K562 (cell line): ENCODE measurements at regions not wholly inside any gene's neighbourhood (a gene's known extent, or its start where the extent isn't known, plus 50 kb on each side); places are given as distances from the start of the nearest gene placed in this dataset.

Experiments used
- ATAC-seq: fragments of 200-7000 bp; cut with Tn5 transposase; 3 replicates; pipeline ENCODE4 v1.9.1; 2020; ENCODE audit warnings: moderate library complexity
- BruUV-seq: library from RNA; stranded (reverse); fragments of 400-500 nt; replicated peaks from 2 replicates; lab custom pipeline; 2021; lab: Mats Ljungman, UMichigan
- CTCF ChIA-PET: fragments of 300-600 bp; formaldehyde crosslinking; extraction: SDS; loops from one replicate; lab custom pipeline; 2021; ENCODE audit warnings: low intra/inter-chr PET ratio; lab: Yijun Ruan, JAX
- POLR2A ChIA-PET: fragments of 300-600, 350-650 bp; sonication (Branson Sonifier 250); formaldehyde crosslinking; extraction: SDS; loops from one replicate; lab custom pipeline; 2021; ENCODE audit warnings: antibody characterized with exemption, inconsistent platforms; lab: Yijun Ruan, JAX
- DNase-seq, 4 experiments: peaks; one replicate each; pipeline versions ENCODE4 v3.0.0 to v3.0.0-alpha.2; 2011 to 2018; ENCODE audit warnings: low spot score in 3 of 4, mixed read lengths in 3 of 4; ENCODE audit errors: extremely low read depth in 1 of 4
- FAIRE-seq: peaks from 2 replicates; lab custom pipeline; 2011; peaks lifted over from hg19 to GRCh38; lab: Jason Lieb, UNC
- H2AFZ ChIP-seq: 2 replicates; pipeline ENCODE4 v1.6.0; 2011; ENCODE audit warnings: low read depth, low read length, control low read depth, inconsistent platforms
- H3K27ac ChIP-seq: fragments of 200-600 bp; 3 replicates; pipeline ENCODE4 v1.8.0; 2011; ENCODE audit warnings: low read depth, mild to moderate bottlenecking, control low read depth, inconsistent platforms, low read length, moderate library complexity, mixed read lengths; ENCODE audit errors: extremely low read depth
- H3K27me3 ChIP-seq, 2 experiments: fragments of 300-600 bp in 1 of 2; 2 replicates in 1 of 2; 3 replicates in 1 of 2; pipeline versions ENCODE4 v1.6.0 to v1.8.0; 2011; ENCODE audit warnings: inconsistent platforms in 2 of 2, low read length in 2 of 2, mild to moderate bottlenecking in 1 of 2, mixed read lengths in 1 of 2, moderate library complexity in 1 of 2; ENCODE audit not compliant: control insufficient read depth in 2 of 2, insufficient read depth in 2 of 2
- H3K36me3 ChIP-seq: fragments of 300-600 bp; 3 replicates; pipeline ENCODE4 v1.8.0; 2011; ENCODE audit warnings: mild to moderate bottlenecking, low read length, inconsistent platforms; ENCODE audit not compliant: control insufficient read depth, insufficient read depth
- H3K4me1 ChIP-seq, 2 experiments: fragments of 200-600 bp in 1 of 2; replicated peaks in 1 of 2; 2 replicates in 1 of 2; 3 replicates in 1 of 2; pipeline versions ENCODE4 v1.5.1 to v1.8.0; 2011; ENCODE audit warnings: inconsistent platforms in 2 of 2, low read length in 2 of 2, mild to moderate bottlenecking in 1 of 2, mixed read lengths in 1 of 2, moderate library complexity in 1 of 2; ENCODE audit not compliant: control insufficient read depth in 2 of 2, insufficient read depth in 2 of 2
- H3K4me2 ChIP-seq: 2 replicates; pipeline ENCODE4 v1.6.1; 2011; ENCODE audit warnings: low read length, control low read depth, inconsistent platforms, mixed read lengths; ENCODE audit not compliant: insufficient read depth
- H3K4me3 ChIP-seq: fragments of 200-600 bp; sonication (generic), shearing (Covaris generic); 2 replicates; pipeline ENCODE4 v1.5.1; 2016; ENCODE audit warnings: control low read depth, inconsistent platforms
- H3K79me2 ChIP-seq: fragments of 200-600 bp; 3 replicates; pipeline ENCODE4 v1.8.0; 2011; ENCODE audit warnings: low read length, inconsistent platforms; ENCODE audit not compliant: control insufficient read depth, insufficient read depth
- H3K9ac ChIP-seq, 2 experiments: 2 replicates each; pipeline versions ENCODE4 v1.6.0 to v1.6.1; 2011; ENCODE audit warnings: low read depth in 2 of 2, low read length in 2 of 2, control low read depth in 1 of 2, inconsistent platforms in 1 of 2, mild to moderate bottlenecking in 1 of 2, mixed read lengths in 1 of 2; ENCODE audit not compliant: insufficient read depth in 1 of 2
- H3K9me1 ChIP-seq: one replicate; pipeline ENCODE4 v1.6.0; 2011; ENCODE audit warnings: inconsistent platforms, mild to moderate bottlenecking, low read length, moderate library complexity; ENCODE audit not compliant: control insufficient read depth, insufficient read depth
- H3K9me3 ChIP-seq: replicated peaks from 2 replicates; pipeline ENCODE4 v1.5.1; 2011; ENCODE audit warnings: low read depth, low read length, inconsistent platforms; ENCODE audit not compliant: control insufficient read depth, insufficient read depth
- H4K20me1 ChIP-seq: replicated peaks from 2 replicates; pipeline ENCODE4 v1.6.1; 2011; ENCODE audit warnings: low read length, inconsistent platforms, mixed read lengths; ENCODE audit not compliant: control insufficient read depth, insufficient read depth
- ADNP ChIP-seq: fragments of 200-800 bp; sonication (Bioruptor generic); IDR thresholded peaks from 2 replicates; pipeline ENCODE4 v1.6.1; 2016; ENCODE audit warnings: missing genetic modification characterization, missing compliant biosample characterization
- DACH1 ChIP-seq: fragments of 450-650 bp; IDR thresholded peaks from 2 replicates; pipeline ENCODE4 v1.6.1; 2018; ENCODE audit not compliant: partially characterized antibody
- ETV6 ChIP-seq, 3 experiments: fragments of 150-350 bp in 1 of 3; sonication (generic) in 1 of 3; formaldehyde crosslinking in 1 of 3; IDR thresholded peaks; 2 replicates each; pipeline versions ENCODE4 v1.6.1 to v1.8.0; 2014 to 2022; ENCODE audit warnings: borderline replicate concordance in 2 of 3, low read depth in 2 of 3, antibody characterized with exemption in 1 of 3, low read length in 1 of 3, mild to moderate bottlenecking in 1 of 3, missing genetic modification reagents in 1 of 3
- FOXA1 ChIP-seq: fragments of 450-650 bp; IDR thresholded peaks from 2 replicates; pipeline ENCODE4 v1.6.1; 2016; ENCODE audit warnings: mild to moderate bottlenecking, borderline replicate concordance
- GMEB1 ChIP-seq: fragments of 250-450 bp; sonication (Bioruptor Pico); IDR thresholded peaks from 2 replicates; pipeline ENCODE4 v1.4.0; 2020; ENCODE audit warnings: mild to moderate bottlenecking
- MAZ ChIP-seq, 2 experiments: fragments of 450-650 bp in 1 of 2; sonication (generic) in 1 of 2; formaldehyde crosslinking; IDR thresholded peaks in 1 of 2; conservative IDR thresholded peaks in 1 of 2; 2 replicates each; pipeline versions ENCODE4 v1.4.0 to v1.5.0; 2020; ENCODE audit warnings: mild to moderate bottlenecking in 1 of 2, missing genetic modification reagents in 1 of 2
- MTA1 ChIP-seq: fragments of 450-650 bp; IDR thresholded peaks from 2 replicates; pipeline ENCODE4 v1.6.1; 2017; ENCODE audit warnings: borderline replicate concordance
- OTX1 ChIP-seq: fragments of 450-650 bp; formaldehyde crosslinking; IDR thresholded peaks from 2 replicates; pipeline ENCODE4 v1.4.0; 2022; ENCODE audit warnings: mild to moderate bottlenecking
- PHF20 ChIP-seq: fragments of 450-650 bp; IDR thresholded peaks from 2 replicates; pipeline ENCODE4 v1.6.1; 2018; ENCODE audit not compliant: partially characterized antibody
- RFX7 ChIP-seq: fragments of 250-450 bp; sonication (Bioruptor Pico); IDR thresholded peaks from 2 replicates; pipeline ENCODE4 v1.5.1; 2021; ENCODE audit warnings: mild to moderate bottlenecking
- TCF7 ChIP-seq: sonication (generic); IDR thresholded peaks from 2 replicates; pipeline ENCODE4 v1.6.1; 2016; ENCODE audit warnings: antibody characterized with exemption, borderline replicate concordance
- TRIM25 ChIP-seq: fragments of 450-650 bp; IDR thresholded peaks from 2 replicates; pipeline ENCODE4 v1.7.0; 2016; ENCODE audit warnings: borderline replicate concordance
- ZEB2 ChIP-seq: fragments of 450-650 bp; IDR thresholded peaks from 2 replicates; pipeline ENCODE4 v1.6.1; 2016
- ZNF3 ChIP-seq: fragments of 250-450 bp; sonication (Bioruptor Pico); IDR thresholded peaks from 2 replicates; pipeline ENCODE4 v1.5.0; 2021; ENCODE audit warnings: mild to moderate bottlenecking, moderate library complexity
- ZNF354B ChIP-seq: fragments of 250-450 bp; sonication (Bioruptor Pico); IDR thresholded peaks from 2 replicates; pipeline ENCODE4 v1.4.0; 2020
- ZNF707 ChIP-seq: fragments of 250-450 bp; sonication (Bioruptor Pico); conservative IDR thresholded peaks from 2 replicates; pipeline ENCODE4 v1.8.0; 2022; ENCODE audit warnings: inconsistent platforms, mild to moderate bottlenecking, moderate library complexity
- ZSCAN32 ChIP-seq: fragments of 450-650 bp; formaldehyde crosslinking; IDR thresholded peaks from 2 replicates; pipeline ENCODE4 v1.4.0; 2020; ENCODE audit warnings: mild to moderate bottlenecking, moderate library complexity
- WGBS: fragments of 100-300 bp; shearing (Covaris generic); methylation state at CpG from one replicate; pipeline ENCODE4 v1.1.6; 2016; ENCODE audit warnings: low coverage, mixed read lengths; ENCODE audit not compliant: insufficient coverage; ENCODE audit errors: missing lambda C conversion rate; 5-methylcytosine and 5-hydroxymethylcytosine counted together
- in situ Hi-C: fragments of 300-500 bp; cut with MboI; formaldehyde crosslinking; loops from 4 replicates; pipeline ENCODE4 v1.15.0; 2018; ENCODE audit warnings: inconsistent platforms, mixed read lengths
- intact Hi-C: fragments of 100-400 bp; cut with micrococcal nuclease; formaldehyde crosslinking; loops from 2 replicates; pipeline ENCODE4 v1.14.2; 2022

GRCh38 chr1:30605441-30605920 is 117.9 kb downstream of the MATN1 start:
- H3K4me3 ChIP-seq: no peak overlapping the region
- no peaks in the 10 kb centered on the region for H3K4me1 ChIP-seq
- no peak overlapping the region for H3K4me2 ChIP-seq
- H3K9ac ChIP-seq: no peak overlapping the region
- H3K9me3 ChIP-seq: no peaks in the 10 kb centered on the region
- intact Hi-C loops (no loop called here), in situ Hi-C loops (no loop called here)
- H3K79me2 ChIP-seq: no peaks in the 10 kb centered on the region
- no TSS peak for BruUV-seq
- peaks cover 0 to 13% of the 10 kb centered on the region in 2 experiments; a peak in 2 of 5 replicates for H3K27me3 ChIP-seq
- WGBS: 0% methylated on average over 7 of the region's 8 CpGs
- no peaks in the 10 kb centered on the region for H3K9me1 ChIP-seq
- no peak overlapping the region for H2AFZ ChIP-seq
- TF ChIP-seq TRIM25 (no peak), ZEB2 (no peak), MTA1 (no peak), ZNF707 (no peak), GMEB1 (CRISPR knock-in tag) (no peak), MAZ (CRISPR knock-in tag; conservative IDR thresholded peaks at IDR 0.05 in 1 of 2, IDR thresholded peaks at IDR 0.05 in 1 of 2) (no peak), RFX7 (CRISPR knock-in tag) (no peak), TCF7 (no peak), ZNF3 (no peak), OTX1 (CRISPR knock-in tag) (no peak), ETV6 (IDR thresholded peaks at IDR 0.05; ENCODE audit: borderline replicate concordance in 1 of 2, low read depth in 2 of 2, low read length in 1 of 2) (no peak), ETV6 (CRISPR knock-in tag; IDR thresholded peaks at IDR 0.05; ENCODE audit: borderline replicate concordance) (no peak), ZNF354B (CRISPR knock-in tag) (no peak), PHF20 (no peak), DACH1 (no peak), FOXA1 (no peak), ADNP (tag) (no peak), ZSCAN32 (no peak)
- CTCF ChIA-PET: no interaction called here
- no peak for ATAC-seq
- H4K20me1 ChIP-seq: no peaks in the 10 kb centered on the region
- DNase-seq: no peak
- POLR2A ChIA-PET: interaction anchor here (1.0 kb wide), 1 partner anchor 14 kb away, joined by 3 read pairs; no protein-coding TSS in a partner anchor
- no peak overlapping the region for H3K27ac ChIP-seq
- no peak for FAIRE-seq
- no peaks in the 10 kb centered on the region for H3K36me3 ChIP-seq
